CD4-positive, alpha-beta T cell (primary cell): ENCODE measurements at regions not wholly inside any gene's neighbourhood (a gene's known extent, or its start where the extent isn't known, plus 50 kb on each side); places are given as distances from the start of the nearest gene placed in this dataset.

Experiments
- ATAC-seq: fragments of 200-7000 bp; cut with Tn5 transposase; one replicate; pipeline ENCODE4 v1.10.0; 2022; ENCODE audit warnings: mild to moderate bottlenecking; ENCODE audit not compliant: poor library complexity
- CTCF ChIA-PET: fragments of 350-600 bp; sonication (Branson Sonifier 250); formaldehyde crosslinking; loops from one replicate; lab custom pipeline; 2021; ENCODE audit warnings: antibody characterized with exemption, inconsistent platforms; lab: Charles Lee
- POLR2A ChIA-PET: fragments of 350-600 bp; sonication (Branson Sonifier 250); formaldehyde crosslinking; loops from one replicate; lab custom pipeline; 2021; ENCODE audit warnings: antibody characterized with exemption, inconsistent platforms; lab: Charles Lee
- DNase-seq, 14 experiments: peaks; one replicate each; pipeline ENCODE4 v3.0.0-alpha.2; 2013 to 2020; ENCODE audit warnings: mixed read lengths in 2 of 14
- H3K27ac ChIP-seq, 2 donors: one replicate each; pipeline versions ENCODE4 v1.5.1 to v1.7.0; 2013; ENCODE audit warnings: low read length in 2 of 2, low read depth in 1 of 2, mild to moderate bottlenecking in 1 of 2
- H3K27me3 ChIP-seq, 2 experiments: 1 replicate in 1 of 2; 2 replicates in 1 of 2; pipeline versions ENCODE4 v1.6.1 to v1.7.0; 2013; ENCODE audit warnings: low read length in 2 of 2, control low read depth in 1 of 2, mild to moderate bottlenecking in 1 of 2, moderate library complexity in 1 of 2; ENCODE audit not compliant: insufficient read depth in 2 of 2, control insufficient read depth in 1 of 2
- H3K36me3 ChIP-seq: one replicate; pipeline ENCODE4 v1.6.1; 2013; ENCODE audit warnings: low read length, control low read depth; ENCODE audit not compliant: insufficient read depth
- H3K4me1 ChIP-seq: one replicate; pipeline ENCODE4 v1.6.1; 2013; ENCODE audit warnings: low read length, control low read depth; ENCODE audit not compliant: insufficient read depth
- H3K4me3 ChIP-seq: one replicate; pipeline ENCODE4 v1.5.1; 2013; ENCODE audit warnings: mild to moderate bottlenecking, low read length, moderate library complexity
- H3K9me3 ChIP-seq, 2 experiments: 1 replicate in 1 of 2; 2 replicates in 1 of 2; pipeline versions ENCODE4 v1.6.1 to v1.7.0; 2013; ENCODE audit warnings: low read length in 2 of 2, mild to moderate bottlenecking in 2 of 2, control low read depth in 1 of 2, moderate library complexity in 1 of 2; ENCODE audit not compliant: control insufficient read depth in 1 of 2, insufficient read depth in 1 of 2
- H3K27ac Mint-ChIP-seq: one replicate; pipeline ENCODE4 v1.8.0; 2020; ENCODE audit warnings: mixed read lengths
- H3K27me3 Mint-ChIP-seq: one replicate; pipeline ENCODE4 v1.8.0; 2021; ENCODE audit warnings: mixed read lengths
- H3K36me3 Mint-ChIP-seq: one replicate; pipeline ENCODE4 v1.8.0; 2021; ENCODE audit warnings: low read depth, mixed read lengths
- H3K4me1 Mint-ChIP-seq: one replicate; pipeline ENCODE4 v1.8.0; 2021; ENCODE audit warnings: low read depth, mixed read lengths
- H3K4me3 Mint-ChIP-seq: one replicate; pipeline ENCODE4 v1.8.0; 2020; ENCODE audit warnings: mild to moderate bottlenecking, mixed read lengths
- H3K9me3 Mint-ChIP-seq: one replicate; pipeline ENCODE4 v1.8.0; 2020; ENCODE audit warnings: mixed read lengths
- intact Hi-C, 2 experiments: fragments of 100-400 bp; cut with DNase I in 1 of 2; cut with micrococcal nuclease in 1 of 2; formaldehyde crosslinking; loops; one replicate each; pipeline versions ENCODE4 v1.15.1 to v1.9.0; 2023 to 2025; cut with DNase I, micrococcal nuclease
- TF ChIP-seq, protein P1 (sequence below): fragments of 200-600 bp; IDR thresholded peaks from one replicate; pipeline ENCODE4 v1.8.0; 2022; ENCODE audit warnings: antibody characterized with exemption, mild to moderate bottlenecking

DNA sequence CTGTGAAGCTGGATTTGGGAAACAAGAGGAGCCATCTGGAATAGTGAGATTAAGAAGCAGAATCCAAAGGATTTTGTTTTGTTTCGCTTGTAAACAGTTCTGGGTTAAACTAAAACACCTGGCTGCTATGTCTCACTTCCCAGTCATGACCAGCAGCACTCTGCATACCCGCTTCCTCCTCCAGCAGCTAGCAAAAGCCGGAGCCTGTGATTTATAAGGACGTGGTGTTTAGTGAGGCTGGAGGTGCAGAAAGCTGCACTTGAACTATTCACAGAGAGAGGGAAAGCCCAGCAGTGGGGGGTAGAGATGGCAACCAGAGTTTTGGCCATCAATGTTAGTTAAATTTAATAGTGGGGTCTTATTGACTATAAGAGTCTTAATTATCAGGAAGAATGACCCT lies 240.2 kb downstream of the AJAP1 start:
- Histone ChIP-seq H3K4me3 (no peak overlapping the region), H3K4me1 (no peaks in the 10 kb centered on the region), H3K9me3 (peaks cover 0 to 2% of the 10 kb centered on the region in 2 experiments), H3K27ac (no peak overlapping the region), H3K36me3 (no peaks in the 10 kb centered on the region), H3K27me3 (peaks cover 0 to 3% of the 10 kb centered on the region in 2 experiments)
- Mint-ChIP-seq H3K27ac (no peak overlapping the region), H3K4me3 (no peak overlapping the region), H3K9me3 (no peaks in the 10 kb centered on the region), H3K27me3 (peaks cover 17% of the 10 kb centered on the region), H3K36me3 (no peaks in the 10 kb centered on the region), H3K4me1 (no peaks in the 10 kb centered on the region)
- TF ChIP-seq, protein P1, sequence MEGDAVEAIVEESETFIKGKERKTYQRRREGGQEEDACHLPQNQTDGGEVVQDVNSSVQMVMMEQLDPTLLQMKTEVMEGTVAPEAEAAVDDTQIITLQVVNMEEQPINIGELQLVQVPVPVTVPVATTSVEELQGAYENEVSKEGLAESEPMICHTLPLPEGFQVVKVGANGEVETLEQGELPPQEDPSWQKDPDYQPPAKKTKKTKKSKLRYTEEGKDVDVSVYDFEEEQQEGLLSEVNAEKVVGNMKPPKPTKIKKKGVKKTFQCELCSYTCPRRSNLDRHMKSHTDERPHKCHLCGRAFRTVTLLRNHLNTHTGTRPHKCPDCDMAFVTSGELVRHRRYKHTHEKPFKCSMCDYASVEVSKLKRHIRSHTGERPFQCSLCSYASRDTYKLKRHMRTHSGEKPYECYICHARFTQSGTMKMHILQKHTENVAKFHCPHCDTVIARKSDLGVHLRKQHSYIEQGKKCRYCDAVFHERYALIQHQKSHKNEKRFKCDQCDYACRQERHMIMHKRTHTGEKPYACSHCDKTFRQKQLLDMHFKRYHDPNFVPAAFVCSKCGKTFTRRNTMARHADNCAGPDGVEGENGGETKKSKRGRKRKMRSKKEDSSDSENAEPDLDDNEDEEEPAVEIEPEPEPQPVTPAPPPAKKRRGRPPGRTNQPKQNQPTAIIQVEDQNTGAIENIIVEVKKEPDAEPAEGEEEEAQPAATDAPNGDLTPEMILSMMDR: no peak
- no peak for DNase-seq
- POLR2A ChIA-PET: no interaction called here
- intact Hi-C loops: no loop called here
- CTCF ChIA-PET: no interaction called here
- no peak for ATAC-seq

DNA sequence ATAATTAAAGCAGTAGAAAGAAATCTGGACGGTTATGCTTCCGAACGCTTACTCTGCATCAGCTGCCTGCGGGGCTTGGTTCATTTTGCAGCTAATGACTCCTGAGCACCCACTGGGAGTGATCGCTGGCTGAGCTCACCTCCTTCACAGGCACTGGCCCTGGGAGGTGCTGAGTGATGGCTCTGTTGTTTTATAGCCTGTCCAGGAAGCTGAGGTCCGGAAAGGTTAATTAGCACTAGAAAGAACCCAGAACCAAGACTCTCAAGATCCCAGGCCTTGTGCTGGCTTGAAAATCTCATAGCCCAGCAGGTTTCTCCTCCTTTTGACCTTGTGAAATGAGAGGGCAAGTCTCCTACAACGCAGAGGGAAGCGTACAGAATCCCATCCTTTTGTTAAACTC lies 226.2 kb downstream of the AJAP1 start:
- Histone ChIP-seq H3K27ac (no peak overlapping the region), H3K4me3 (no peak overlapping the region), H3K9me3 (no peaks in the 10 kb centered on the region), H3K36me3 (no peaks in the 10 kb centered on the region), H3K27me3 (peaks cover 6 to 12% of the 10 kb centered on the region in 2 experiments), H3K4me1 (no peaks in the 10 kb centered on the region)
- ATAC-seq (no peak), DNase-seq (no peak)
- no peak overlapping the region for H3K4me3 Mint-ChIP-seq
- H3K9me3 Mint-ChIP-seq: no peaks in the 10 kb centered on the region
- H3K4me1 Mint-ChIP-seq: no peaks in the 10 kb centered on the region
- CTCF ChIA-PET: no interaction called here
- TF ChIP-seq, protein P1: no peak
- H3K27me3 Mint-ChIP-seq: peaks cover 34% of the 10 kb centered on the region
- no peaks in the 10 kb centered on the region for H3K36me3 Mint-ChIP-seq
- H3K27ac Mint-ChIP-seq: no peak overlapping the region
- POLR2A ChIA-PET: no interaction called here
- intact Hi-C loops: no loop called here

DNA sequence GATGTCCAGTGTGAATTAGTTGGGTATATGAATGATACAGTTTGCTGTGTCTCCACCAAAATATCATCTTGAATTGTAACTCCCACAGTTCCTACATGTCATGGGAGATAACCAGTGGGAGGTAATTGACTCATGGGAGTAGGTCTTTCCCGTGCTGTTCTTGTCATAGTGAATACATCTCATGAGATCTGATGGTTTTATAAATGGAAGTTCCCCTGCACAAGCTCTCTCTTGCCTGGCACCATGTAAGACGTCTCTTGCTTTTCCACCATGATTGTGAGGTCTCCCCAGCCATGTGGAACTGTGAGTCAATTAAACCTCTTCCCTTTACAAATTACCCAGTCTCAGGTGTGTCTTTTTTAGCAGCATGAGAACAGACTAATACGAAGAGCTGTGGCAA lies 223.0 kb downstream of the AJAP1 start:
- ChIA-PET POLR2A (no interaction called here), CTCF (no interaction called here)
- no peak overlapping the region for H3K27ac ChIP-seq
- H3K4me3 ChIP-seq: no peak overlapping the region
- no peaks in the 10 kb centered on the region for H3K4me1 ChIP-seq
- no peak overlapping the region for H3K4me3 Mint-ChIP-seq
- intact Hi-C loops: no loop called here
- ATAC-seq: no peak
- H3K9me3 ChIP-seq: peaks cover 0 to 6% of the 10 kb centered on the region in 2 experiments
- H3K27ac Mint-ChIP-seq: no peak overlapping the region
- no peak for DNase-seq
- H3K36me3 Mint-ChIP-seq: no peaks in the 10 kb centered on the region
- TF ChIP-seq, protein P1: no peak
- no peaks in the 10 kb centered on the region for H3K36me3 ChIP-seq
- peaks cover 34% of the 10 kb centered on the region for H3K27me3 Mint-ChIP-seq
- H3K27me3 ChIP-seq: peaks cover 6 to 12% of the 10 kb centered on the region in 2 experiments
- H3K9me3 Mint-ChIP-seq: no peaks in the 10 kb centered on the region
- H3K4me1 Mint-ChIP-seq: no peaks in the 10 kb centered on the region
